IPS-NIHi7 (cell line): ENCODE measurements at regions not wholly inside any gene's neighbourhood (a gene's known extent, or its start where the extent isn't known, plus 50 kb on each side); places are given as distances from the start of the nearest gene placed in this dataset.
"Not testable (repeated sequence)": the region's sequence is repeated elsewhere in the genome, so short reads cannot be mapped to it uniquely, and the experiment has no call there.

Experiments used
- DNase-seq: peaks from one replicate; pipeline ENCODE4 v3.0.0; 2012; ENCODE audit warnings: mixed read lengths; ENCODE audit errors: extremely low spot score

- DNase-seq = peak; percentile 43
Measured at GRCh38 chr20:16801919-16802651, 53.9 kb downstream of the OTOR start.

GRCh38 chr20:16802652-16802935 is 54.4 kb downstream of the OTOR start:
- DNase-seq = no peak

DNA sequence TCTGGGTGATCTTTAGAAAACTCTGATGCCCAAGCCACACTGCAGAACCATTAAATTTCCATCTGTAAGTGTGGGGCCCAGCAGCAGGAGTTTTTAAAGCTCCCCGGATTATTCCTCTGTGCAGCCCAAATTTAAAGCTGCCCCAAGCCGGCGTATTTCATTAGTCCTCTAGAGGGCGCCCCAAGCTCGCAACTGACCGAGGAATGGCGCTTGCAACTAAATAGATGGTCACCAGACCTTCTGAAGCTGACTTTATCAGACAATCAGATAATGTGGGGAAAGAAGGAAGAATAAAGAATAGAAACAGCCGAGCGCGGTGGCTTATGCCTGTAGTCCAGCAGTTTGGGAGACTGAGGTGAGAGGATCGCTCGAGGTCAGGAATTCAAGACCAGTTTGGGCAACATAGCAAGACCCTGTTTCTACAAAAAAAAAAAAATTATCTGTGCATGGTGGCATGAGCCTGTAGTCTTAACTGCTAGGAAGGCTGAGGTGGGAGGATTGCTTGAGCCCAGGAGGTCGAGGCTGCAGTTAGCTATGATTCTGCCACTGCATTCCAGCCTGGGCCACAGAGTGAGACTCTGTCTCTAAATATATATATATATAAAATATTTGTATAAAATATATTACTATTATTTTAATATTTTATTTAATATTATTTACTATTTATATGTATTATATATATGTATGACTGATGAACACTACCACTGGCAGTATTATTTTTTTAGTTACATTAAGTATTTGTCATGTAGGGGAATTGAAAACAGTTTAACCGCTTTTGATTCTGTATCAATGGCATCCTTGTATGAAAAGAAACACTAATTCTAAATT is 56.0 kb downstream of the OTOR start:
- peak; percentile 71 for DNase-seq

- DNase-seq = no peak
Measured at GRCh38 chr20:16804793-16805187, 56.6 kb downstream of the OTOR start.

DNA sequence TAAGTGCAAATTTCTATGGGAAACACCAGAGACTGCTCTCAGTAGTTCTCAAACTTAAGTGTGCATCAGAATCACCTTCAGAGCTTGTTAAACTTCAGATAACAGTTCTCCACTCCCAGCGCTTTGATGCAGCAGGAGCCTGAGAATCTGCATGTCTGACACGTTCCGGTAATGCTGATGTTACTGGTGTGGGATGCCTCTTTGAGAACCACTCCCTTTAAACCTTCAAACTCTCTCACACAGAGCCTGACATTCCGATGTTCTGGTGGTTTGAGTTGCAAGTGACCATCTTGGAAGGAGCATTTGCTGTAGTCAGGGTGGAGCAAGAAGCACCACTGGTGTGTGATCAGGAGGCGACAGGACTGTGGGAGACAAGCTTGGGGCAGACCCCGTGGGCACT is 57.9 kb downstream of the OTOR start:
- no peak for DNase-seq

DNA sequence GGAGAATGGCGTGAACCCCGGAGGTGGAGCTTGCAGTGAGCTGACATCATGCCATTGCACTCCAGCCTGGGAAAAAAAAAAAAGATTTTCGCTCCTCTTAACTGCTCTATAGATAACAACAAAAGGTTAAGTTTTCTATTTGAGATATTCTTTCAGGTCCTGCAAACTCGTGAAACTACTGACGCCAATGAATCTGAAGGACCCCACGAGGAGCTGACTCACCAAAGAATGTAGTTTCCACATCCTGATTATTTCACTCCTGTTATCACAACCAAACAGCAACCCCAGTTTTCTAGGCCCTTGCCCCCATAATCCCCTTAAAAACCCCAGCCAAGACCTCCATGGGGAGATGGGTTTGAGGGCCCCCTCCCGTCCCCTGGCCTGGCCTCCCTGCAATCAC is 58.7 kb downstream of the OTOR start:
- DNase-seq = no peak

DNA sequence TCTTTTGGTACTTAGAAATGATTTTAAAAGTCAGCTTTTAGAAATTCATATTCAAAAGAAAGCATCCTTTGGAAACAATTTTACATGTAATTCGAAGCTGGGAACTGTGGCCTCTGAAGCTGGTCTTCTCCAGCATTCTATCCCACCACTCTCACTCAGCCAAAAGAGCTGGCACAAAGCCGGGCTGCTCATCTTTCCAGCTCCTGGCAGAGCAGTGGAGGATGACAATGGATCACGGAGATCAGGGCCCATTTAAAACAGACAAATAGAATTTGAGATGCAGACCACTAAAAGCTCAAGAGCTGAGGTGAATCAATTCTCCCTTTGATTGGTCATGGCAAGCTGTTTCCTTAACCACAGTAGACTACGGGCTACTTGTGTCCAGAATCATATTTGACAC is 60.6 kb downstream of the OTOR start:
- no peak for DNase-seq

GRCh38 chr20:16810216-16810615 is 62.1 kb downstream of the OTOR start:
- DNase-seq = no peak

DNA sequence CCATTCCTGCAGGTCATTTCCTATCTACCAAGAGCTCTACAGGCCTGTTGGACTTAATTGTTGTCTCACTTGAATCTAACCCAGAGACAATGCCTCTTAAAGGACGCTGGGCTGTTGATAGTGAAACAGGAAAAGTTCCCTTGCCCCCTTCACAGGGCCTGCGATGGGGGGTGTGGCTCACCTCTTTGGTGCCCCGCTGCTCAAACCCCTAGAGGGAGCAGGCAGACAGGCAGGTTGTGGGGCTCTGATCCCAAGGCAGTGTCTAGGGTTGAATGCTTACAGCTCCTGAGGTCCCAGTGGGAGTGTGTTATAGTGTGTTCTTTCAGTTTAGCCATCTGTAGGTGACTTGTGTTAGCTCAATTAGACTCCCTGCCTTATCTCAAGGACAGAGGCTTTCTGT is 68.0 kb downstream of the OTOR start:
- DNase-seq = no peak

- DNase-seq = no peak
Measured at GRCh38 chr20:16819483-16819882, 71.3 kb downstream of the OTOR start.

DNA sequence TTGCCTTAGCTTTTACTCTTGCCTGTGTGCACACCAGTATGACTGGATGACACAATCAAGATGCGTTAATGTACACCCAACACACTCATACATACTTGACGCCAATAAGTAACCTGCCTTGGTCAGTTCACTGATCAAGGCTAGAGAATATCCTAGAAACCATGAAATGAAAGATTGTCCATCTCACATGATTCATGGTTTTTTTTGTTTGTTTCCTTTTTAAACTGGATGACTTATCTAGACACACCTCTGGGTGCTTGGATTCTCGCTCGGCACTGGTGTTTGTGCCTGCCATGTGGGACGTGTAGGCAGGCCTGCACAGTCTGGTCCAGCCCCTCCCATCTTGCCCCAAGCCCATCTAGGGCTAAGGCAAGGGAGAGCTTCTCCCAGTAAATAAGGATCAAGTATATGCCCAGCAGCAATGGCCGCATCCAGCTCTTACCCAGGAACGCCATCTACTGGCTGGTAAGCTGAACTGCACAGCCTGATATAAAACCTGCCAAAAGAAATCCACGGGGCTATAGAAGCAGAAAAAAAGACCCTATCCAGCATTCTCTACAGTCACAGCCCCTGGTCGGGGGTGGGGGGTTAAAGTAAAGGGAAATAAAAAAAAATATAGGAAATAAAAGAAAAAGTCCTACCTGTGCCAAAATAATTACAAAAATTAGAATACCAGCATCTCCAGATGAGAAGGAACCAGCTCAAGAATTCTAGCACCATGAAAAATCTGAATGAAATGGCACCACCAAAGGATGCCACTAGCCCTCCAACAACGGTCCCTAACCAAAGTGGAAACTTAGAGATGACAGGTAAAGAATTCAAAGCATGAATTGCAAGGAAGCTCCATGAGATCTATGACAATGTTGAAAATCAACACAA is 73.3 kb downstream of the OTOR start:
- DNase-seq = peak; percentile 74

DNA sequence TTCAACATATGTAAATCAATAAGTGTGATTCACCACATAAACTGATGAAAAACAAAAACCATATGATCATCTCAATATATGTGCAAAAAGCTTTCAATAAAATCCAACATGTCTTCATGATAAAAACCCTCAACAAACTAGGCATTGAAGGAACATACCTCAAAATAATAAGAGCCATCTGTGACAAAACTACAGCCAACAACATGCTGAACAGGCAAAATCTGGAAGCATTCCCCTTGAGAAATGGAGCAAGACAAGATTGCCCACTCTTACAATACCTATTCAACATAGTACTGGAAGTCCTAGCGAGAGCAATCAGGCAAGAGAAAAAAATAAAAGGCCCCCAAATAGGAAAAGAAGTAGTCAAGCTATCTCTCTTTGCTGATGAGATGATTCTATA is 76.5 kb downstream of the OTOR start:
- no peak for DNase-seq

GRCh38 chr20:16828666-16829305 is 80.6 kb downstream of the OTOR start:
- DNase-seq = no peak

GRCh38 chr20:16835690-16836089 is 87.5 kb downstream of the OTOR start:
- DNase-seq = not testable (repeated sequence)

DNA sequence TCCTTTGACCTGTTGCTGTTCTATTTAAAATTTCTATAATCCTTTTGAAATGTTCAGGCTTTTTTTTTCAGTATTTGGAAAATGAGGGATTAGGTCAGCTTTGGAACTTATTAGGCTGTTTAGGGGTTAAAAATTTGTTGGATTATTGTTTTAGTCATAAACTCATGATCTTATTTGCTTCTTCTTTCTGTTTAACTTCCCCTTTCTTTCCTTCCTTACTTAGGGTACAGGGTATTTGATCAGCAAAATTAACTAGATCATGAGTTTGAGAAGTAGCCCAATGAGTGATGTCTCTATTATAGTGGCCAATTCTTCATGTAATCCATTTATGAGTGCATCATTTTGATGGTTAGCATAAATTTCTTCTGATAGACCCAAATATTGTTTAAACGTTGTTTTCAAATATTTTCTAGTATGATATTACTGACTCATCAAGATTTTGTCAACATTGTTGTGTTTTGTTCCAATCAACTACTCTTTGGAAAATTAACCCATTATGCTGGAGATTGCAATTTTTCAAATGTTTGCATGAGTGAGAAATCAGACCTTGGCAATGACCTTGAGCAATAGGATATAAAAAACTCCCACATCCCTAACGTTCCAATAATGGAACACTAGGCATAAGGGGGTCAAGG is 94.4 kb downstream of the OTOR start:
- no peak for DNase-seq

- DNase-seq = no peak
Measured at GRCh38 chr20:16844406-16844805, 96.2 kb downstream of the OTOR start.

DNA sequence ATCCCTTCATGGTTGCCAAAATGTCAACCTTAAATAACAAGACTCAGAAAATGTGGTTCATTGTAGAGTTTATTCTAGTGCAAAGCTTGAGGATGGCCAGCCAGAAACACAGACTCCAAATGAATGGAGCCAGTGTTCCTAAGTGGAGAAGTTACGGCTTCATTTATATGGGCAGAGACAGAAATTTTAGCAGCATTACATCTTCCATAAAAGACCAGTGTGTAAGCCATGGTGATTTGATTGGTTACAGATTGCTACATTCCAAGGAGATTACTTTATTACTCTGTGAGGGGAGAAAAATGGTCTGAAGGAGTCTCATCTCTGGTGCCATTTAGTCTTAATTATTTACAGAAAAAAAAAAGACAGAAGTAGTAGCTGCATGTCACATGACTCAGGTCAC is 97.8 kb downstream of the OTOR start:
- DNase-seq = no peak

- no peak for DNase-seq
Measured at GRCh38 chr20:16848061-16848460, 99.9 kb downstream of the OTOR start.

DNA sequence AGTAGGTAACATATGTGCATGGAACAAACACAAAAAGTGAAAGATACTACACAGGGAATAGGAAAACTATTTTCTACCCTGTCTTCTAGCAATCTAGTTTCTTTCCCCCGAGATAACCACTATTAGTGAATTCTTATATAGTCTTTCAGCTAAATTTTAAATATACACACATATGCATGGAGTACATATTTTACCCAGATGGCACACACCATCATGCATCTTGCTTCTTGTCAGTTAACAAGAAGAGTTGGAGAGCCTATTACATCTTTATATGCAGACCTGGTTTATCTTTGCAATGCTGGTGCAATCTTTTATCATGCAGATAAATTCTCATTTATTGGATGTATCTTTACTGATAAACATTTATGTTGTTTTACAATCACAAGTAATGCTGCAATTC is 100.4 kb downstream of the OTOR start:
- DNase-seq = no peak

GRCh38 chr20:16860914-16861313 is 112.8 kb downstream of the OTOR start:
- no peak for DNase-seq

- DNase-seq = no peak
Measured at GRCh38 chr20:16861708-16862107, 113.5 kb downstream of the OTOR start.

DNA sequence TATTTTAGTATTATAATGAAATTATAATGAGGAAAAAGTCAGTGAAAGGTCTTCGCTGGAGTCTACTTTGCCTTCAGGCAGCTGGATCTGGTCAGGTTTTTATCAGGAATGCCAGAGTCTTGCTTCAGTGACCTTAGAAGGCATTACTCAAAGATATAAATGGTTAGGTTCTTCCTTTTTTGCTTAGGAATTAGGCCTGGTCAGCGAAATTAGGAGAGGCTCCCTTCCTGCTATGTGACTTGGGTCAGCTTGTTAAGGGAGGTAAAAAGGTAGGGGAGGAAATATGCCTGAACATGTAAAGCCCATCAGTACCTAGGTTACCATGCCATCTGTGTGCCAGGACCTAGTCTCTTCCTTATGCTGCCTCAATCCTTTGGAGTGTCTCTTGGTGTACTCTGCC is 115.1 kb downstream of the OTOR start:
- no peak for DNase-seq
